Cardiac septum (tissue), 1 donor: ENCODE measurements at regions not wholly inside any gene's neighbourhood (a gene's known extent, or its start where the extent isn't known, plus 50 kb on each side); places are given as distances from the start of the nearest gene placed in this dataset.

Experiments used
- DNase-seq: peaks from one replicate; pipeline ENCODE4 v3.0.0-alpha.2; 2020; ENCODE audit warnings: low spot score
- intact Hi-C: fragments of 100-400 bp; cut with DNase I; formaldehyde crosslinking; loops from one replicate; pipeline ENCODE4 v1.14.0; 2022
- donor health status: DM: no; HTN: no; CAD: no.

GRCh38 chr4:83846193-83846830, 310.4 kb downstream of the GPAT3 start:
- no peak for DNase-seq

DNA sequence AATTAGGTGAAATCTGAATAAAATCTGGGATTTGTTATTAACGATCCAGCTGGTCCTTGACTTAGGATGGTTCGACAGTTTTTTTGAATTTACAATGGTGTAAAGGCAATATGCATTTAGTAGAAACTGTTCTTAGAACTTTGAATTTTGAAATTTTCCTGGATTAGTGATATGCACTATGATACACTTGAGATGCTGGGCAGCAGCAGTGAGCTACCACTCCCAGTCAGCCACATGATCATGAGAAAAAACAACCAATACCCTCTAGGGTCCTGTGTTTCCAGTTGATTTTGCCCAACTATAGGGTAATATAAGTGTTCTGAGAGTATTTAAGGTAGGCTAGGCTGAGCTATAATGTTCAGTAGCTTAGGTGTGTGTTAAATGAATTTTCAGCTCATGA, 303.7 kb downstream of the GPAT3 start:
- intact Hi-C loops, result loop anchor here (10.0 kb wide), 1 partner anchor 185 kb away; no protein-coding TSS in a partner anchor
- DNase-seq, result no peak

More at GRCh38 chr4:83846193-83846830, 310.4 kb downstream of the GPAT3 start:
- intact Hi-C loops, result loop anchor here (10.0 kb wide), 1 partner anchor 192 kb away; no protein-coding TSS in a partner anchor

- no peak for DNase-seq
- intact Hi-C loops, result no loop called here
Measured at GRCh38 chr4:83837614-83838308, 301.9 kb downstream of the GPAT3 start.

- intact Hi-C loops, result no loop called here
Measured at GRCh38 chr4:83833920-83834319, 298.0 kb downstream of the GPAT3 start.

DNA sequence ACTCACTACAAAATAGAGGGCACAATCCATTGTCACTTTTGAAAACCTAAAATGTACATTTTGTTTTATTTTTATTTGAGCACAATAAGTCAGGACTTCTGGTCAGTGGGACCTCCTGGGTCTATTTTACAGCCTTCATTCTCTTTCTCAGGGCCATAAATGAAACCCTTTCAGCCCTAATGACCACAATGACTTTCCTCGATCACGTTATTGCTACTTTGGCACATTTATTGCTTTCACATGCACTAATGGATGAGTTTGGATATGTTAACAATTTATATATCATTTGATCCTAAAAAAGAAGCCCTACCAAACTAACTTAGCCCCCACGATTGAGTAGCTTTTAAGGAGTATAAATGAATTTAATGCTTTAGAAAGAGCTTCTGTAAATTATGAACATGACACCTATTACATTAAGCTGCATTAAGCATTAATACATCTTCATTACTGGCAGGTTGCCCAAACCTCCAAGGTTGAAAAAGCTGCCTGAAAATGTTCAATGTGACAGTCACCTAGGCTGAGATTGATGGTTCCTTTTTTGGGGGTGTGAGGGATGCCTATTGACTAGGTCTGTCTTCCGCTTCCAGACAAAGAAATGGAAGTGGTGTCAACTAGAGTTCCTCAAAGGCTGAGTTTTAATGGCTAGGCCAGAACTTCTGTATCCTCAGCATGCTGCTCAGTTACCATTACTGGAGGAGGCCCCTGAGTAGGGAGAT, 296.4 kb downstream of the GPAT3 start:
- no peak for DNase-seq
- intact Hi-C loops, result no loop called here

More at GRCh38 chr4:83833920-83834319, 298.0 kb downstream of the GPAT3 start:
- DNase-seq, result no peak

- intact Hi-C loops, result no loop called here
- no peak for DNase-seq
Measured at GRCh38 chr4:83831588-83831987, 295.7 kb downstream of the GPAT3 start.

- intact Hi-C loops, result no loop called here
- no peak for DNase-seq
Measured at GRCh38 chr4:83830138-83830888, 294.4 kb downstream of the GPAT3 start.

DNA sequence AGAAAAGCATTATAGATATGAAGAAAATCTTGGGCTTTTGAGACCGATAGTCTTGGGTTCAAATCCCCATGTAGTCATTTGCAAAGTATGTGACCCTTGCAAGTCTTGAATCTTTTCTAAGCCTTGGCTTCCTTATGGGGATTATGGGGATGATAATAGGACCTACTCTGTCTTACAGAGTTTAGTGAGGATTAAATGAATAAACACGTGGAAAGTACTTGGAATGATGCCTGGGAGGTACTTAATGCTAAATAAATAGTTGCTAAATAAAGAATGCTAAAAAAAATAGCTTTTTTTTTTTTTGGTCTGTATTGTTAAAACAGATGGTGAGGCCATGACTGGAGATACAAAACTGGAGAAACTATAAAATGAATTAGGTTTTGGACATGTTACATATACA, 292.7 kb downstream of the GPAT3 start:
- no peak for DNase-seq
- intact Hi-C loops, result no loop called here

- intact Hi-C loops, result no loop called here
- no peak for DNase-seq
Measured at GRCh38 chr4:83821493-83821892, 285.6 kb downstream of the GPAT3 start.

DNA sequence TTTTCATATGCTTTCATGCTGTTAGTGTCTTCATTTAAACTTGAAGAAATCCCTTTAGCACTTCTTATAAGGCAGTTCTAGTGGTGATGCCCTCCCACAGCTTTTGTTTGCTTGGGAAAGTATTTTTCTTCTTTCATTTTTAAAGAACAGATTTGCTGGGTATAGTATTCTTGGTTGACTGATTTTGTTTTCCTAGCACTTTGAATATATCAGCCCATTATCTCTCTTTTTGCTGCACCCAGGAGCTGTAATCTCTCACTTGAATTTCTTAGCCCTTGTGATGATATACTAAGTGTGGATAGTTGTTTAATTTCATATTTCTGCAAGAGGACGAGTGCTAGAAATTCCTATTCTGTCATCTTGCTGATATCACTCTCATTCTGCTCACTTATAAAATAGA, 283.7 kb downstream of the GPAT3 start:
- DNase-seq, result no peak
- intact Hi-C loops, result no loop called here

- intact Hi-C loops, result no loop called here
- DNase-seq, result no peak
Measured at GRCh38 chr4:83810428-83810827, 274.5 kb downstream of the GPAT3 start.

DNA sequence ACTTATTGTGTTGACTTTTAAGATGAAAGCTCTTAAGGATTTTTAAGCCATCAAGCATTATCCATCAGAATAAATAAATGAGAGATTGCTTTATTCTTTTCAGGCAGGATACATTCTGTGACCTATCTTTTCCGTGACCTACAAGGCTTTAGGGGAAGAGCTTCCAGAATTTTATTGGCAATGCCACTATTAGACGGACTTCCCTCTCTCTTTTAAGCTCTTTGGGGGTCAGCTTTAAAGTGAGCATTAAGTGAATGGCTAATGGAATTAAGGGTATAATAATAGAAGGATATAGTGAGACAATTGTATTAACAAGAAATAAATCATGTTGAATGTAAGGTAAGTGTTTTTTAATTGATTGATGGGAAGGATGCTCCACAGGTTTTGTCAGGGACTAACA, 273.7 kb downstream of the GPAT3 start:
- DNase-seq, result no peak
- intact Hi-C loops, result no loop called here

DNA sequence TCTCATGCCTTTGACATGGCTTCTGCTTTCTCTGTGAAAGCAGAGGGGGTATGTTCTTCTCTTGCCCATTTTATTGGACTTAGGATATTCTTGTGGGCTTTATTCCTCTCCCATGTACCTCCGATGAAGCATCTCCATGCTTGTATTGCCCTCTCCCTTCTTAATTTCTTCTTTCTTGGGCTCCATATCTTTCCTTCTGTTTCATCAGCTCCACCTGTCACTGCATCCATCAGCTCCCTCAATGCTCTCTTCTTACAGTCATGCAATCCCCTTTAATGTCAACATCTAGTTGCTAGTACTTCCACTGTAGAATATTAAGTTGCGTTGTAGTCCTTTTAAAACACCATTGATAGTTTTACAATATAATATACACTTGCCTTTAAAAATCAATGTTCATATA, 257.6 kb downstream of the GPAT3 start:
- DNase-seq, result no peak
- intact Hi-C loops, result no loop called here

GRCh38 chr4:83785891-83786290, 250.0 kb downstream of the GPAT3 start:
- DNase-seq, result no peak
- intact Hi-C loops, result loop anchor here (10.0 kb wide), 1 partner anchor 179 kb away; no protein-coding TSS in a partner anchor

- DNase-seq, result no peak
- intact Hi-C loops, result loop anchor here (10.0 kb wide), 1 partner anchor 182 kb away; no protein-coding TSS in a partner anchor
Measured at GRCh38 chr4:83783215-83783614, 247.3 kb downstream of the GPAT3 start.

DNA sequence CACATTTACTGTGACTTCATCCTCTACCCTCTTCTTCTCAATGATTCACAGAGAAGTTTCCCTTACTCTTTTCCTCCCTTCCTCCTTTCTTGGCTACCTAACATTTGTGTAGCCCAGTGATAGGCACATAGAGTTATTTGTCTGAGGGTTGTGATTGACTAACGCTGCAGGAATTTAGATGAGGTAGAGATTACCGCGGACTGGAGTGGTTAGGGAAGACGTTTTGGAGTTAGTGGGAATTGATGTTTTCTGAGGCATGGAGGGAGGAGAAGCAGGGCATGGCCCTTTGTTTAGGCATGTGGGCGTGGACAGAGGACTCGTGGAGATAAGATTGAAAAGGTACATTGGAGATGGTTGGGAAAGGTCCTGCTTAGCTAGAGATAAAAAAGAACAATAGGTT, 246.7 kb downstream of the GPAT3 start:
- intact Hi-C loops, result loop anchor here (10.0 kb wide), 1 partner anchor 182 kb away; no protein-coding TSS in a partner anchor
- no peak for DNase-seq

DNA sequence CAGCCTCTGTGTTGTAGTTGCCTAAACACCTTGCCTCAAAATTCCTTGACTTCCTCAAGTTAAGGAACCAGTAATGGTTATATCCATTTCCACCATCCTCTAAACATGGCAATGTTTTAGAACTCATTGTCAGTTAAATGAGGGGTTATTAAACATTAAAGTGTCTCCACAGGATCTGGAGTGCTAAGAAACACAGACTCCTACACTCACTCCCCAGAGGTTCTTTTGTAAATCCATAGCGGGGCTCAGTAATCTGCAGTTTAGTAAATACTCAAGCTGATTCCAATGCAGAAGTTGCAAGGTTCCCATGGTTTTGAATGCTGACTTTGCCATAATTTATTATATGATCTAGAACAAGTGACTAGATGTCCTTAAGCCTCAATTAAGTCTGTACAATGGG, 245.5 kb downstream of the GPAT3 start:
- intact Hi-C loops, result loop anchor here (10.0 kb wide), 1 partner anchor 183 kb away; no protein-coding TSS in a partner anchor
- DNase-seq, result no peak

DNA sequence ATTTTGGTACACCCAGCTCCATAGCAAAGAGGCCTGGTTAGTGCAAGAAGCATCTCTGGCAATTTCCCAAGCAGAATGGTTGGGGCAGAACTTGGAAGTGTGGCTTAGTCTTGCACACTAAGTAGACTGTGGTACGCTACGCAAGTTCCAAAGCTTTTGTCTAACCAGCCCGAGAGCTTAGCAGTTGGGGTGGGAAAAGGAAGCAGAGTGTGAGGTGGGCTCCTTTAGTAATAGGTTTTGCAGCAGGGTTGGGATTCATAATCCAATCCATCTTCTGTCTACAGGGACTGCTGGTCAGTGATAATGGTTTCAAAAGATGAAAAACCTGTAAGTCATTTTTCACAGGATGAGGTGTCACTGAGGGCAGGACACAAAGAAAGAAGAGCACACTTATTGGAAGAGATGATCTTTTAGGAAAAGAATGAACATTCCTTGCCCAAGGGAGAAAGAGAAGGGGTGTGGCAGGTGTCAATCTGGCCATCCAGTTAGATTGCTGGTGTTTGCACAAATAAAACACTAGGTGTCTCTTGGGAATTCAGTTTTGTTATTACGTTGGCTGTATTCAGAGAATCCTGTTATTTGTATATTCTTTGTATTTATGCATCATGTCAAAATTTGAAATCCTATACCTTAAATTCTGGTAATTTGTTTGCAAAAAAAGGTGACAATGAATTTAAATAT, 244.3 kb downstream of the GPAT3 start:
- intact Hi-C loops, result loop anchor here (10.0 kb wide), 1 partner anchor 185 kb away; no protein-coding TSS in a partner anchor

More for the DNA sequence above, 244.3 kb downstream of the GPAT3 start:
- DNase-seq, result no peak
